Skeletal muscle satellite cell (primary cell): ENCODE measurements at regions not wholly inside any gene's neighbourhood (a gene's known extent, or its start where the extent isn't known, plus 50 kb on each side); places are given as distances from the start of the nearest gene placed in this dataset.
"Not testable (repeated sequence)": the region's sequence is repeated elsewhere in the genome, so short reads cannot be mapped to it uniquely, and the experiment has no call there.

Source experiments
- H3K27me3 ChIP-seq: 2 replicates; pipeline ENCODE4 v1.7.0; 2013; ENCODE audit warnings: low read length; ENCODE audit not compliant: control insufficient read depth, insufficient read depth
- H3K36me3 ChIP-seq: 2 replicates; pipeline ENCODE4 v1.7.0; 2013; ENCODE audit warnings: mild to moderate bottlenecking, control low read depth, low read length; ENCODE audit not compliant: insufficient read depth
- H3K4me1 ChIP-seq: 2 replicates; pipeline ENCODE4 v1.7.0; 2013; ENCODE audit warnings: low read length; ENCODE audit not compliant: control insufficient read depth, insufficient read depth
- H3K4me2 ChIP-seq: 2 replicates; pipeline ENCODE4 v1.7.0; 2013; ENCODE audit warnings: mild to moderate bottlenecking, low read length
- H3K4me3 ChIP-seq: 2 replicates; pipeline ENCODE4 v1.7.0; 2013; ENCODE audit warnings: low read length
- H3K9ac ChIP-seq: 2 replicates; pipeline ENCODE4 v1.7.0; 2013; ENCODE audit warnings: mild to moderate bottlenecking, low read depth, low read length, moderate library complexity
- H3K9me3 ChIP-seq: replicated peaks from 2 replicates; pipeline ENCODE4 v1.7.0; 2013; ENCODE audit warnings: mild to moderate bottlenecking, control low read depth, low read length

DNA sequence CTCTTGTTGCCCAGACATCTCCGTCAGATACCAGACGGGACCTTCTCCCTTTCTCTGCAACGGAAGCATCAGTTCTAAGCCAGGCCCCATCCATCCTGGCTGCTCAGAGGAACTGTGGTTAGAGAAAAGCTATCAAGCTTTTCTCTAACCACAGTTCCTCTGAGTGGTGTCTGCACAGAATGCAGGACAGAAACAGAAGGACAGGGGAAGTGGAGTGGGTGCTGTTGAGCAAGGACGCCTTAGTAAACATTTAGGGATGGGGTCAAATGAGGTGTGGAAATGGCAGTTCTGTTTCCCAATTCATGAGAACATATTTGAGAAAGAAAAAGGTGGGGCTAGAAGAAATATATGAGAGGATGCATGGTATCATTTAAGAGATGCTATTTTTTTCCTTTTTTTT is 283.8 kb downstream of the CRLF2 start:
- no peak overlapping the region for H3K4me2 ChIP-seq
- no peaks in the 10 kb centered on the region for H3K27me3 ChIP-seq
- no peak overlapping the region for H3K4me3 ChIP-seq
- no peaks in the 10 kb centered on the region for H3K4me1 ChIP-seq
- no peaks in the 10 kb centered on the region for H3K9me3 ChIP-seq
- no peak overlapping the region for H3K9ac ChIP-seq
- H3K36me3 ChIP-seq, result no peaks in the 10 kb centered on the region

DNA sequence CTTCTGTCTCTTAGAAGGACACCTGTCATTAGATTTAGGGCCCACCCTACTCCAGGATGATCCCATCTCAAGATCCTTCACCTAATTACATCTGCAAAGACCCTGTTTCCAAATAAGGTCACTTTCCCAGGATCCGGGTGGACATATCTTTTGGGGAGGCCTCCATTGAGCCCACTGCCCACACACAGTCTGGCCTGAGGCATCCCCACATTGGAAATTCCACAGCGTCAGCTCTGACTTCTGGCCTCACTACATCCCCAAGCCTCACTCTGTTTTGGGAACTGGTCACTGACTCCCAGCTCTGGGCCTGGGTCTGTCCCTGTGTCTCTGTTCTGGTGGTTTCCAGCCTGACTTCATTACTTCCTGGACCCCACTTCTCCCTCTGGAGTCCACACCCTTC is 285.5 kb downstream of the CRLF2 start:
- H3K4me2 ChIP-seq, result no peak overlapping the region
- no peaks in the 10 kb centered on the region for H3K36me3 ChIP-seq
- H3K27me3 ChIP-seq, result no peaks in the 10 kb centered on the region
- no peak overlapping the region for H3K4me3 ChIP-seq
- H3K9me3 ChIP-seq, result no peaks in the 10 kb centered on the region
- H3K9ac ChIP-seq, result no peak overlapping the region
- H3K4me1 ChIP-seq, result no peaks in the 10 kb centered on the region

GRCh38 chrX:926070-926469 is 286.4 kb downstream of the CRLF2 start:
- H3K27me3 ChIP-seq, result no peaks in the 10 kb centered on the region
- H3K9ac ChIP-seq, result no peak overlapping the region
- no peaks in the 10 kb centered on the region for H3K9me3 ChIP-seq
- H3K4me3 ChIP-seq, result no peak overlapping the region
- H3K4me2 ChIP-seq, result no peak overlapping the region
- no peaks in the 10 kb centered on the region for H3K36me3 ChIP-seq
- H3K4me1 ChIP-seq, result no peaks in the 10 kb centered on the region

- H3K9ac ChIP-seq, result no peak overlapping the region
- H3K9me3 ChIP-seq, result no peaks in the 10 kb centered on the region
- H3K36me3 ChIP-seq, result no peaks in the 10 kb centered on the region
- H3K27me3 ChIP-seq, result no peaks in the 10 kb centered on the region
- no peaks in the 10 kb centered on the region for H3K4me1 ChIP-seq
- H3K4me2 ChIP-seq, result no peak overlapping the region
- H3K4me3 ChIP-seq, result no peak overlapping the region
These were observed 286.8 kb downstream of the CRLF2 start for GRCh38 chrX:925652-926061.

GRCh38 chrX:925094-925493 is 287.4 kb downstream of the CRLF2 start:
- Histone ChIP-seq H3K4me3 (no peak overlapping the region), H3K36me3 (no peaks in the 10 kb centered on the region), H3K9me3 (no peaks in the 10 kb centered on the region), H3K4me2 (no peak overlapping the region), H3K9ac (no peak overlapping the region), H3K27me3 (no peaks in the 10 kb centered on the region), H3K4me1 (no peaks in the 10 kb centered on the region)

DNA sequence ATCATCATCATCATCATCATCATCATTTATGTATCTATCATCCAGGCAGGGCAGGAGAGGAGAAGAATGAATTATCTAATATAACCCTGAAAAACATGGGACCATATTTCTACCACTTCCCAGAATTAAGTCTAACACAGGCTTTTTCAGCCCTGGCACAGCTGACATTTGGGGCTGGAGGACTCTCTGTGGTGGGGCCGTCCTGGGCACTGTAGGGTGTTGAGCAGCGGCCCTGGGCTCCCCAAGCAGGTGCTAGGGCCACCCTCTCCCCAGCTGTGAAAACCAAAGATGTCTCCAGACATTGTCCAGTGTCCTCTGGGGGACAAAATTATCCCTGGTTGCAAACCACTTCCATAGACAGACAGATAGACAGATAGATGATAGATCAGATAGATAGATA is 288.4 kb downstream of the CRLF2 start:
- no peak overlapping the region for H3K4me3 ChIP-seq
- H3K9me3 ChIP-seq, result no peaks in the 10 kb centered on the region
- H3K9ac ChIP-seq, result no peak overlapping the region
- H3K4me2 ChIP-seq, result no peak overlapping the region
- H3K4me1 ChIP-seq, result no peaks in the 10 kb centered on the region
- no peaks in the 10 kb centered on the region for H3K36me3 ChIP-seq
- no peaks in the 10 kb centered on the region for H3K27me3 ChIP-seq

DNA sequence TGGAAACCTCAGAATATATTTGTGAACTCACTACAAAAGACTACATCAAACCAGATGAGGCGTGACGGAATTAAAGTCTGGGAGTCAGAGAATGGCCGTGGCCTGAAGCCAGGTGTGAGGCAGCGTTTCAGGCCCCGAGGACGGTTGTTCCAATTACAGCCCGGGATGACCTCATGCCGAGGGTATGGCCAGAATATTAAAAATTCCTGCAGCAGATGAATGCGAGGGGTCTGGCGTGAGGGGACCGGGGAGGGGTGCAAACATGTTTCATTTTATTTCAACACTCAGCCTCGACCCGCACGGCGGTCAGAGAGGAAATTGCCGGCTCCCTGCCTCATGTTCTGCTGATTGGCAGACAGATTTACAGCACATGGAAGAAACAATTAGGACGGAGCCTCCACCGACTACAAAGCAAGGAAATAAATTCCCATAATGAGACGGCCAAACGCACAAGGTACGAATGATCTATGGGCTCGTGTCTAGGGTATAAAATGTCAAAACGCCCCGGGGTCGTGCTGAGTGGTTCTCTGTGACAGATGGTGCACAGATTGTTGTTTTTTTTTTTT is 289.7 kb downstream of the SHOX start:
- Histone ChIP-seq H3K9me3 (no peaks in the 10 kb centered on the region), H3K4me1 (no peaks in the 10 kb centered on the region), H3K36me3 (no peaks in the 10 kb centered on the region), H3K4me2 (peak overlapping the region; percentile 77), H3K27me3 (no peaks in the 10 kb centered on the region), H3K9ac (peak overlapping the region; percentile 61), H3K4me3 (peak overlapping the region; percentile 60)

DNA sequence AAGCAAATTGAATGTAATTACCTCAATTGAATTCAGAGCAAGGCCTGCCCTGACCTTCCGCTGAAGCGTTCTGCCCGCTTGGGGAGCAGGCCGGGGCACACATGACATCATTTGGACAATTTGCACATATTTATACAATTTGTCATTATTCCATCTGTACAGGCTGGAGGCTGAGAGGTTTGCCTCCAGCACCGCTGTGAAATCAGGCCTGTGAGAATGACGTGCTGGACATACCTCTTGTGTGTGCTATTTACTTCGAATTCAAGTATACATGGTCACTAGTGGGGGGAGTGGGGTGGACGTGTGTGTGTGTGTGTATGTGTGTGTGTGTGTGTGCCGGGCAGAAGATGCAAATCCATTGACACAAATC is 285.6 kb downstream of the SHOX start:
- no peaks in the 10 kb centered on the region for H3K4me1 ChIP-seq
- H3K9ac ChIP-seq, result no peak overlapping the region
- no peaks in the 10 kb centered on the region for H3K36me3 ChIP-seq
- H3K4me3 ChIP-seq, result no peak overlapping the region
- no peaks in the 10 kb centered on the region for H3K9me3 ChIP-seq
- no peaks in the 10 kb centered on the region for H3K27me3 ChIP-seq
- no peak overlapping the region for H3K4me2 ChIP-seq

GRCh38 chrX:915427-916229 is 285.0 kb downstream of the SHOX start:
- Histone ChIP-seq H3K9me3 (no peaks in the 10 kb centered on the region), H3K36me3 (no peaks in the 10 kb centered on the region), H3K27me3 (no peaks in the 10 kb centered on the region), H3K4me1 (no peaks in the 10 kb centered on the region), H3K4me2 (no peak overlapping the region), H3K4me3 (no peak overlapping the region), H3K9ac (no peak overlapping the region)

DNA sequence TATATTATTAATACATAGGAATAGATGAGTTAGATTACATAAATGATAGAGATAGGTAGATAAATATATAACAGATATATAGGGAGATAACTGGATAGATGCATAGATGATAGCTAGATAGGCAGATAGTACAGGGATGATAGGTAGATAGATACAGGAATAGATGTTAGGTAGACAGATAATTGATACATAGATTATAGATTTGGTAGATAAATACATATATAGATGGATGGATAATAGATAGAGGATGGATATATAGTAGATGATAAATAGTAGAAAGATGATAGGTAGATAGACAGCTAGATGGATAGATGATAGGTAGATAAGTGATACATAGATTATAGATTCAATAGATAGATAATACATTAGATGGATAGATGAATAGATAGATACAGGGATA is 283.6 kb downstream of the SHOX start:
- H3K4me2 ChIP-seq, result no peak overlapping the region
- no peaks in the 10 kb centered on the region for H3K4me1 ChIP-seq
- H3K36me3 ChIP-seq, result no peaks in the 10 kb centered on the region
- H3K4me3 ChIP-seq, result no peak overlapping the region
- H3K9ac ChIP-seq, result no peak overlapping the region
- H3K9me3 ChIP-seq, result no peaks in the 10 kb centered on the region
- no peaks in the 10 kb centered on the region for H3K27me3 ChIP-seq

DNA sequence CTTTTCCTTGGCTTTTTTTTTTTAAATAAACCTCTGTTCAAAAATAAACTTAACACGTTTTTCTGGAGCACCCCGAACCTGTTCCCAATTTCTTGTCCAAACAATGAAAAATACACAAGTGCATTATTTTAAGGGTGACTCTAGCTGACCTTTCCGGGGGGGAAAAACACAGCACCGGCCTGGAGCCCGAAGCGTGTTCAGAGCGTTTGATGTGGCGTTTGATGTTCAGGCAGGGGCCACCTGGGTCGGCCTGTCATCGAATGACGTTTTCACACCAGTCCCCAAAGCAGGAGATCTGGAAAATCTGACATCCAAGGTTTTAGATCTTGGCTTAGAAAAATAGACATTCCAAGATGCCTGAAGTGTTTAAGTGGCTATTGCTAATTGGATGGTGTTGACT is 282.1 kb downstream of the SHOX start:
- Histone ChIP-seq H3K9ac (no peak overlapping the region), H3K4me2 (no peak overlapping the region), H3K4me1 (no peaks in the 10 kb centered on the region), H3K9me3 (no peaks in the 10 kb centered on the region), H3K36me3 (no peaks in the 10 kb centered on the region), H3K4me3 (no peak overlapping the region), H3K27me3 (no peaks in the 10 kb centered on the region)

DNA sequence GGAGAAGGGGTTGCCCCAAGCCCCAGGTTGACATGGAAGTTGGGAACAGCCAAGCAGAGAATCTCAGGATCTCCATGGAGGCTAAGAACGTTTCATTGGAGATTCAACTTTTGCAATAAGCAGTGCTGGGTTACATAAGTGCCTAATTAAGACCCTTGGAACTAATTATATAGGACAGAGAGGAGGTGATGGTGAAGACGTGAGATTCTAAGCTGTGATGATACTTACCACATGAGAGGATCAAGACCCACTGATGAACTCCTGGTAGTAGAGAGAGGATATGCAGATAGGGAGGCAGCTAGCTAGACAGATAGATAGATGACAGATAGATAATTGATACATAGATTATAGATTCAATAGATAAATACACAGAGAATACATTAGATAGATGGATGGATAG is 278.5 kb downstream of the SHOX start:
- not testable (repeated sequence) for H3K4me2 ChIP-seq, H3K9me3 ChIP-seq, H3K36me3 ChIP-seq, H3K4me1 ChIP-seq, H3K27me3 ChIP-seq, H3K9ac ChIP-seq, H3K4me3 ChIP-seq
